Vagina (tissue), 2 donors: ENCODE measurements at regions not wholly inside any gene's neighbourhood (a gene's known extent, or its start where the extent isn't known, plus 50 kb on each side); places are given as distances from the start of the nearest gene placed in this dataset.

Experiments
- POLR2A ChIP-seq, 2 donors: fragments of 450-650 bp; IDR thresholded peaks; one replicate each; pipeline ENCODE4 v1.6.1; 2017; ENCODE audit warnings: antibody characterized with exemption in 2 of 2, mild to moderate bottlenecking in 2 of 2, moderate library complexity in 2 of 2
- TF ChIP-seq, protein P1 (sequence below), 3 experiments: fragments of 450-650 bp in 2 of 3; fragments of 200-600 bp in 1 of 3; sonication (generic) in 1 of 3; IDR thresholded peaks; one replicate each; pipeline ENCODE4 v1.5.1; 2017 to 2019; ENCODE audit warnings: antibody characterized with exemption in 3 of 3, mild to moderate bottlenecking in 2 of 3, moderate library complexity in 2 of 3

DNA sequence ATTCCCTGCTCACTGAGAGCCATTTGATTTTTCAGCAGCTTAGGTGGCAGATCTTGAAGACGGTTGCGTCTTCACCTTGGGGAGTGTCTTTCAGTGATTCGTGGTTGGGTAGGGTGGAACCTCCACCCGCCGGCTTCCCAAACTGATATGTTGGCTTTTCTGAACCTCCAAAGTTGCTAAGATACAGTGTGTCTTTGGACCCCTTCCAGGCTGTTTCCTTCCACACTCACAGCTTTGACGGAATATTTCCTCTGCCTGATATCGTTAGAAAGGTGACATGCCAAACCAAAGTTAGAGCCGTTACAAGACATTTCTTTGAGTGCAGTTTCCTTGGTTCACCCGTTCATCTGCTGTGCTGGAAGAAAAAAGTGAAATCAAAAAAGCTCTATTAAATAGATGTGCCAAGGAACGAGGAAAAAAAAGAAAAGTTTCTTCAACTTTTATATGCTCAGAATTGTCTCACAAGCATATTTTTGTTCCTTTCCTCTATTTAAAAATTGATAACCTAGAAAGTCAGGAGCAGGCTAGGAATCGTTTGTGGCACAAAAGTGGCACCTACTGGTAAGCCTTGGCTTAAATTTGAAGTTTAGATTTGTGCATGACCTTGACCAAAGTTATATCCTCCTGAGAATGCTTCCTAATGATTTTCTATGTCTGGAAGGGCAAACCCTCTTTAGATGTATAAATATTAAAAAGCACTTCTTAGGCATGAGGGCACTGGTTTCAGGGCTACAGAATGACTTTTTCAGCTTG, 270.7 kb upstream of the WWC1 start:
- TF ChIP-seq, protein P1, sequence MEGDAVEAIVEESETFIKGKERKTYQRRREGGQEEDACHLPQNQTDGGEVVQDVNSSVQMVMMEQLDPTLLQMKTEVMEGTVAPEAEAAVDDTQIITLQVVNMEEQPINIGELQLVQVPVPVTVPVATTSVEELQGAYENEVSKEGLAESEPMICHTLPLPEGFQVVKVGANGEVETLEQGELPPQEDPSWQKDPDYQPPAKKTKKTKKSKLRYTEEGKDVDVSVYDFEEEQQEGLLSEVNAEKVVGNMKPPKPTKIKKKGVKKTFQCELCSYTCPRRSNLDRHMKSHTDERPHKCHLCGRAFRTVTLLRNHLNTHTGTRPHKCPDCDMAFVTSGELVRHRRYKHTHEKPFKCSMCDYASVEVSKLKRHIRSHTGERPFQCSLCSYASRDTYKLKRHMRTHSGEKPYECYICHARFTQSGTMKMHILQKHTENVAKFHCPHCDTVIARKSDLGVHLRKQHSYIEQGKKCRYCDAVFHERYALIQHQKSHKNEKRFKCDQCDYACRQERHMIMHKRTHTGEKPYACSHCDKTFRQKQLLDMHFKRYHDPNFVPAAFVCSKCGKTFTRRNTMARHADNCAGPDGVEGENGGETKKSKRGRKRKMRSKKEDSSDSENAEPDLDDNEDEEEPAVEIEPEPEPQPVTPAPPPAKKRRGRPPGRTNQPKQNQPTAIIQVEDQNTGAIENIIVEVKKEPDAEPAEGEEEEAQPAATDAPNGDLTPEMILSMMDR (IDR thresholded peaks at IDR 0.05), result no peak
- no peak for TF ChIP-seq POLR2A (IDR thresholded peaks at IDR 0.05)
